ENCODE measurements at regions not wholly inside any gene's neighbourhood (a gene's known extent, or its start where the extent isn't known, plus 50 kb on each side); places are given as distances from the start of the nearest gene placed in this dataset.

GRCh38 chr15:70197945-70198361 lies 100.2 kb upstream of the TLE3 start:
- DNase-seq (ENCODE audit: low read depth, low spot score) (no peak), ATAC-seq (no peak; the same call in 1 of the 2 replicates)
- POLR2A ChIA-PET = no interaction called here
- no peaks in the 10 kb centered on the region for H3K27me3 ChIP-seq (ENCODE audit: insufficient read depth, low read length)
- CTCF ChIA-PET = no interaction called here
- no peaks in the 10 kb centered on the region for H3K36me3 ChIP-seq (ENCODE audit: control insufficient read depth in 1 of 2, insufficient read depth in 2 of 2, low read length in 2 of 2)
- H2AFZ ChIP-seq (ENCODE audit: low read depth, low read length, poor library complexity, severe bottlenecking) = no peak overlapping the region
- H3K9ac ChIP-seq (ENCODE audit: low read length) = no peak overlapping the region
- no peak overlapping the region for H3K27ac ChIP-seq (ENCODE audit: low read depth, low read length)
- BruUV-seq (replicated peaks) = no TSS peak
- no peak for TF ChIP-seq RAD21 (IDR thresholded peaks at IDR 0.05; ENCODE audit: low read depth)
- TF ChIP-seq SIN3A (IDR thresholded peaks at IDR 0.05; ENCODE audit: low read depth) = no peak
- no peak for TF ChIP-seq FOSL1 (IDR thresholded peaks at IDR 0.05; ENCODE audit: low read depth)
- TF ChIP-seq CBX3 (IDR thresholded peaks at IDR 0.05; ENCODE audit: low read depth) = no peak
- TF ChIP-seq YY1 (IDR thresholded peaks at IDR 0.05; ENCODE audit: extremely low read depth, insufficient replicate concordance, low read depth, low read length) = no peak
- TF ChIP-seq EGR1 (IDR thresholded peaks at IDR 0.05; ENCODE audit: low read depth) = no peak
- TF ChIP-seq, protein P1, sequence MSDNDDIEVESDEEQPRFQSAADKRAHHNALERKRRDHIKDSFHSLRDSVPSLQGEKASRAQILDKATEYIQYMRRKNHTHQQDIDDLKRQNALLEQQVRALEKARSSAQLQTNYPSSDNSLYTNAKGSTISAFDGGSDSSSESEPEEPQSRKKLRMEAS (IDR thresholded peaks at IDR 0.05) = no peak
- TF ChIP-seq ELF1 (IDR thresholded peaks at IDR 0.05; ENCODE audit: borderline replicate concordance, low read depth) = no peak
- TF ChIP-seq SP1 (IDR thresholded peaks at IDR 0.05; ENCODE audit: low read depth) = no peak
- TF ChIP-seq ZNF274 (IDR thresholded peaks at IDR 0.05; ENCODE audit: low read depth, low read length) = no peak
- intact Hi-C loops (cut with micrococcal nuclease) = no loop called here
- RAD21 ChIA-PET (ENCODE audit: low non-redundant PET in 1 of 2, low total read pairs in 2 of 2, uncharacterized antibody in 2 of 2, unreplicated experiment in 2 of 2) = no interaction called here
- H4K20me1 ChIP-seq (ENCODE audit: insufficient read depth) = no peaks in the 10 kb centered on the region
- H3K4me1 ChIP-seq (ENCODE audit: control insufficient read depth in 1 of 2, insufficient read depth in 2 of 2, low read length in 2 of 2) = peaks cover 13 to 27% of the 10 kb centered on the region in 2 experiments
- no peaks in the 10 kb centered on the region for H3K9me2 ChIP-seq (ENCODE audit: insufficient read depth)
- H3K79me2 ChIP-seq (ENCODE audit: insufficient read depth, low read length) = no peaks in the 10 kb centered on the region
- H3K4me2 ChIP-seq (ENCODE audit: low read length) = no peak overlapping the region
- no peak overlapping the region for H3K4me3 ChIP-seq (replicated peaks in 1 of 2; ENCODE audit: low read depth in 1 of 2, low read length in 2 of 2)
- H3K9me3 ChIP-seq (ENCODE audit: control insufficient read depth in 1 of 2, insufficient read depth in 1 of 2, low read depth in 1 of 2, low read length in 2 of 2) = no peaks in the 10 kb centered on the region

DNA sequence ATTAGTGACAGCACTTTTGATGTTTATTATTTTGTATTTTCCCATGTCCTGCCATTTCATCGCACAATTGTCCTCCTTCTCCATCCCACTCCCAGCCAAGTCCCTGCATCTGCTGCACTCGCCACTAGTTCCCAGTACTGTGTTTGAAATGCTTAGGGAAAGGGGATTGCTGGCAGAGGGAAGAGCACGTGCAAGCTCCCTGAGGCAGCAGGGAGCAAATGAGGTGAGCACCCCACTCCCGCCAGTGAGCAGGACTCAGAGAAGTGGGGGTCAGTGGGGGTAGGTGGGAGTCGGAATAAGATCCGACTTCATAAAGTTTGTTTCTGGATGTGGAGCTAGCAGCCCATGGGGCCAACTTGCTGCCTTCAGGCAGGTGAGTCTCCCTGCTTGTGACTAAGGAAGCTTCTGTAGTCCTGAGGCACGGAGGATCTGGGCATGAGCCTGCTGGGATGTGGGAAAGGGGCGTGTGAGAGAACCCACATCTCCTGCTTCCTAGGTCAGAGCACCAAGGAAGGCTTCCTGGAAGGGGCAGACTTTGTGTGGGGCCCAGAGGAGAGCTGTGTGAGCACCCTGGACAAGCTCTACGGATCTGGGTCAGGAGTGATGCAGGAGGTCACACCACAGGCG lies 99.7 kb upstream of the TLE3 start:
- ChIA-PET RAD21 (ENCODE audit: low non-redundant PET in 1 of 2, low total read pairs in 2 of 2, uncharacterized antibody in 2 of 2, unreplicated experiment in 2 of 2) (no interaction called here), CTCF (no interaction called here), POLR2A (no interaction called here)
- no peaks in the 10 kb centered on the region for H3K9me2 ChIP-seq (ENCODE audit: insufficient read depth)
- H4K20me1 ChIP-seq (ENCODE audit: insufficient read depth) = no peaks in the 10 kb centered on the region
- H3K27me3 ChIP-seq (ENCODE audit: insufficient read depth, low read length) = no peaks in the 10 kb centered on the region
- no peak overlapping the region for H3K27ac ChIP-seq (ENCODE audit: low read depth, low read length)
- no peaks in the 10 kb centered on the region for H3K9me3 ChIP-seq (ENCODE audit: control insufficient read depth in 1 of 2, insufficient read depth in 1 of 2, low read depth in 1 of 2, low read length in 2 of 2)
- no peaks in the 10 kb centered on the region for H3K79me2 ChIP-seq (ENCODE audit: insufficient read depth, low read length)
- H3K9ac ChIP-seq (ENCODE audit: low read length) = no peak overlapping the region
- H2AFZ ChIP-seq (ENCODE audit: low read depth, low read length, poor library complexity, severe bottlenecking) = no peak overlapping the region
- ATAC-seq = peak; percentile 60; the same call in 1 of the 2 replicates
- H3K4me1 ChIP-seq (ENCODE audit: control insufficient read depth in 1 of 2, insufficient read depth in 2 of 2, low read length in 2 of 2) = peaks cover 13 to 27% of the 10 kb centered on the region in 2 experiments
- no peak overlapping the region for H3K4me3 ChIP-seq (replicated peaks in 1 of 2; ENCODE audit: low read depth in 1 of 2, low read length in 2 of 2)
- H3K36me3 ChIP-seq (ENCODE audit: control insufficient read depth in 1 of 2, insufficient read depth in 2 of 2, low read length in 2 of 2) = no peaks in the 10 kb centered on the region
- no peak overlapping the region for H3K4me2 ChIP-seq (ENCODE audit: low read length)
- BruUV-seq (replicated peaks) = no TSS peak
- intact Hi-C loops (cut with micrococcal nuclease) = no loop called here
- DNase-seq (ENCODE audit: low read depth, low spot score) = no peak
- TF ChIP-seq ZNF274 (IDR thresholded peaks at IDR 0.05; ENCODE audit: low read depth, low read length) (no peak), CEBPB (IDR thresholded peaks at IDR 0.05; ENCODE audit: low read depth) (no peak), CTCF (IDR thresholded peaks at IDR 0.05 in 2 of 3, conservative IDR thresholded peaks at IDR 0.05 in 1 of 3; ENCODE audit: borderline replicate concordance in 1 of 3, insufficient read depth in 1 of 3, low read depth in 2 of 3, low read length in 2 of 3) (no peak), POLR2A (IDR thresholded peaks at IDR 0.05; ENCODE audit: borderline replicate concordance, extremely low read depth, insufficient read depth, insufficient read length) (no peak), FOSL1 (IDR thresholded peaks at IDR 0.05; ENCODE audit: low read depth) (no peak), EZH2 (IDR thresholded peaks at IDR 0.05) (no peak), EZH2phosphoT487 (IDR thresholded peaks at IDR 0.05; ENCODE audit: borderline replicate concordance) (no peak)
- TF ChIP-seq, protein P2, sequence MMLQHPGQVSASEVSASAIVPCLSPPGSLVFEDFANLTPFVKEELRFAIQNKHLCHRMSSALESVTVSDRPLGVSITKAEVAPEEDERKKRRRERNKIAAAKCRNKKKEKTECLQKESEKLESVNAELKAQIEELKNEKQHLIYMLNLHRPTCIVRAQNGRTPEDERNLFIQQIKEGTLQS (IDR thresholded peaks at IDR 0.05) = no peak
- TF ChIP-seq, protein P1 (IDR thresholded peaks at IDR 0.05) = no peak
